OCI-LY3 (cell line): ENCODE measurements at regions not wholly inside any gene's neighbourhood (a gene's known extent, or its start where the extent isn't known, plus 50 kb on each side); places are given as distances from the start of the nearest gene placed in this dataset.

Experiments used
- H2AFZ ChIP-seq: fragments of 200-600, 300-600 bp; shearing (Covaris generic); 2 replicates; pipeline ENCODE4 v1.6.0; 2014; ENCODE audit warnings: antibody characterized with exemption, low read depth, low read length
- H3K27ac ChIP-seq: fragments of 200-600, 300-600 bp; sonication (generic); 2 replicates; pipeline ENCODE4 v1.5.1; 2014; ENCODE audit warnings: mild to moderate bottlenecking, low read length, moderate library complexity, mixed read lengths
- H3K27me3 ChIP-seq: fragments of 200-600, 300-600 bp; sonication (generic); 2 replicates; pipeline ENCODE4 v1.6.1; 2014; ENCODE audit warnings: low read depth, low read length, mixed read lengths
- H3K36me3 ChIP-seq: fragments of 200-600, 300-600 bp; sonication (generic); replicated peaks from 2 replicates; pipeline ENCODE3; 2014; ENCODE audit warnings: low read depth, low read length, mixed read lengths
- H3K4me1 ChIP-seq: fragments of 300-600, 200-600 bp; sonication (generic); 2 replicates; pipeline ENCODE4 v1.6.1; 2014; ENCODE audit warnings: low read length, mixed read lengths
- H3K4me2 ChIP-seq: fragments of 200-600, 300-600 bp; sonication (generic); 2 replicates; pipeline ENCODE4 v1.6.1; 2014; ENCODE audit warnings: low read length, mixed read lengths
- H3K4me3 ChIP-seq: fragments of 300-600, 200-600 bp; sonication (generic); 2 replicates; pipeline ENCODE4 v1.5.1; 2014; ENCODE audit warnings: antibody characterized with exemption, mild to moderate bottlenecking, low read length, moderate library complexity
- H3K79me2 ChIP-seq: fragments of 300-600, 200-600 bp; shearing (Covaris generic); 2 replicates; pipeline ENCODE4 v1.6.1; 2014; ENCODE audit warnings: mild to moderate bottlenecking, low read length, mixed read lengths
- H3K9ac ChIP-seq: fragments of 300-600, 200-600 bp; shearing (Covaris generic); 2 replicates; pipeline ENCODE4 v1.6.0; 2014; ENCODE audit warnings: mild to moderate bottlenecking, low read length, moderate library complexity
- H3K9me3 ChIP-seq: fragments of 200-600, 300-600 bp; shearing (Covaris generic); 2 replicates; pipeline ENCODE4 v1.6.1; 2014; ENCODE audit warnings: low read length, mixed read lengths; ENCODE audit not compliant: insufficient read depth
- H4K20me1 ChIP-seq: fragments of 200-600, 300-600 bp; sonication (generic); 2 replicates; pipeline ENCODE4 v1.6.1; 2016; ENCODE audit warnings: low read length, mixed read lengths; ENCODE audit not compliant: insufficient read depth
- EZH2phosphoT487 ChIP-seq: fragments of 200-600 bp; shearing (Covaris generic); IDR thresholded peaks from 2 replicates; pipeline ENCODE4 v1.6.1; 2018; ENCODE audit warnings: antibody characterized with exemption, mixed run types, low read depth
- TF ChIP-seq, protein P1 (sequence below): fragments of 200-600, 300-600 bp; sonication (generic); IDR thresholded peaks from 2 replicates; pipeline ENCODE4 v1.5.1; 2014; ENCODE audit warnings: antibody characterized with exemption, low read length, low read depth

GRCh38 chr5:108655750-108656450 is 91.8 kb upstream of the FER start:
- no peaks in the 10 kb centered on the region for H3K79me2 ChIP-seq
- TF ChIP-seq, protein P1, sequence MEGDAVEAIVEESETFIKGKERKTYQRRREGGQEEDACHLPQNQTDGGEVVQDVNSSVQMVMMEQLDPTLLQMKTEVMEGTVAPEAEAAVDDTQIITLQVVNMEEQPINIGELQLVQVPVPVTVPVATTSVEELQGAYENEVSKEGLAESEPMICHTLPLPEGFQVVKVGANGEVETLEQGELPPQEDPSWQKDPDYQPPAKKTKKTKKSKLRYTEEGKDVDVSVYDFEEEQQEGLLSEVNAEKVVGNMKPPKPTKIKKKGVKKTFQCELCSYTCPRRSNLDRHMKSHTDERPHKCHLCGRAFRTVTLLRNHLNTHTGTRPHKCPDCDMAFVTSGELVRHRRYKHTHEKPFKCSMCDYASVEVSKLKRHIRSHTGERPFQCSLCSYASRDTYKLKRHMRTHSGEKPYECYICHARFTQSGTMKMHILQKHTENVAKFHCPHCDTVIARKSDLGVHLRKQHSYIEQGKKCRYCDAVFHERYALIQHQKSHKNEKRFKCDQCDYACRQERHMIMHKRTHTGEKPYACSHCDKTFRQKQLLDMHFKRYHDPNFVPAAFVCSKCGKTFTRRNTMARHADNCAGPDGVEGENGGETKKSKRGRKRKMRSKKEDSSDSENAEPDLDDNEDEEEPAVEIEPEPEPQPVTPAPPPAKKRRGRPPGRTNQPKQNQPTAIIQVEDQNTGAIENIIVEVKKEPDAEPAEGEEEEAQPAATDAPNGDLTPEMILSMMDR: no peak
- TF ChIP-seq EZH2phosphoT487: no peak
- no peaks in the 10 kb centered on the region for H3K36me3 ChIP-seq
- no peak overlapping the region for H3K9ac ChIP-seq
- H4K20me1 ChIP-seq: no peaks in the 10 kb centered on the region
- H3K27ac ChIP-seq: no peak overlapping the region
- no peak overlapping the region for H3K4me2 ChIP-seq
- H2AFZ ChIP-seq: no peak overlapping the region
- H3K9me3 ChIP-seq: no peaks in the 10 kb centered on the region
- H3K4me1 ChIP-seq: no peaks in the 10 kb centered on the region
- H3K27me3 ChIP-seq: no peaks in the 10 kb centered on the region
- no peak overlapping the region for H3K4me3 ChIP-seq

- Histone ChIP-seq H4K20me1 (no peaks in the 10 kb centered on the region), H3K27me3 (no peaks in the 10 kb centered on the region), H3K4me3 (no peak overlapping the region), H3K4me1 (no peaks in the 10 kb centered on the region), H3K36me3 (no peaks in the 10 kb centered on the region), H3K27ac (no peak overlapping the region), H3K4me2 (no peak overlapping the region), H3K9me3 (no peaks in the 10 kb centered on the region), H2AFZ (no peak overlapping the region), H3K79me2 (no peaks in the 10 kb centered on the region), H3K9ac (no peak overlapping the region)
- no peak for TF ChIP-seq EZH2phosphoT487
- TF ChIP-seq, protein P1: no peak
Observed at GRCh38 chr5:108654051-108654450, 93.6 kb upstream of the FER start.

DNA sequence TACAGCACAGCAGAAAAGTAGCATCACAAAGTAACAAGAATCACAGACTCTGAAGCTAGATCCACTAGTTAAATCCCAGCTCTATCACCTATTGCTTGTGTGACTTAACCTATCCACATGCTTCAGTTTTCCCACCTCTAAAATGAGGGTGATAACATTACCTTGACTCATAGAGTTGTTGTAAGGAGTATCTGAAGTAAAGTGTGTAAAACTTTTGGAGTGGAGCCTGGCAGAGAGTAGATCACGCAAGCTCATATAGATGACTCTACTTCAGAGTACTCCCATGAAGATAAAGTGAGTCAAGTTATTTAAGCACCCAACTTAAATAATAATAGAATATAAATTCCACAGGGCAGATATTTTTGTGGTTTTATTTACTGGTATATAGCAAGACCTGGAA is 94.5 kb upstream of the FER start:
- TF ChIP-seq EZH2phosphoT487: no peak
- TF ChIP-seq, protein P1: no peak
- Histone ChIP-seq H3K4me2 (no peak overlapping the region), H3K9ac (no peak overlapping the region), H3K79me2 (no peaks in the 10 kb centered on the region), H3K4me1 (no peaks in the 10 kb centered on the region), H3K4me3 (no peak overlapping the region), H4K20me1 (no peaks in the 10 kb centered on the region), H3K9me3 (no peaks in the 10 kb centered on the region), H3K27me3 (no peaks in the 10 kb centered on the region), H2AFZ (no peak overlapping the region), H3K27ac (no peak overlapping the region), H3K36me3 (no peaks in the 10 kb centered on the region)

DNA sequence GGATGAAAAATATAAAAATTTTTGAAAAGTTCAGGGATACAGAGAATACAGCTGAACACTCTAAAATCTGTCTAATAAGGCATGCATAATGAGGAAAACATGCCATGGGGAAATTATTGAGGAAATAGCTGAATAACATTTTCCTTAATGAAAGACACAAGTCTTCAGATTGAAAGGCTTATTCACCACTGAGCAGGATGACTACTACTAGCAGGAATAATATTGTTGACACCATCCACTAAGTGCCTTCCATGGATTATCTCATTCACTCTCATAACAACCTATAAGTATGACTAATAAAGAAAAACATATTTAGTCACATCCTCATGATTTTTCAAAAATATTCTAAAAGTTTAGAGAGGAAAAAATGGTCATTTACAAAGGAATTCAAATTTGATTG is 96.7 kb upstream of the FER start:
- Histone ChIP-seq H3K4me3 (no peak overlapping the region), H2AFZ (no peak overlapping the region), H4K20me1 (no peaks in the 10 kb centered on the region), H3K4me1 (no peaks in the 10 kb centered on the region), H3K4me2 (no peak overlapping the region), H3K9me3 (no peaks in the 10 kb centered on the region), H3K36me3 (no peaks in the 10 kb centered on the region), H3K9ac (no peak overlapping the region), H3K79me2 (no peaks in the 10 kb centered on the region), H3K27me3 (no peaks in the 10 kb centered on the region), H3K27ac (no peak overlapping the region)
- TF ChIP-seq EZH2phosphoT487: no peak
- TF ChIP-seq, protein P1: no peak
